ENCODE measurements at regions not wholly inside any gene's neighbourhood (a gene's known extent, or its start where the extent isn't known, plus 50 kb on each side); places are given as distances from the start of the nearest gene placed in this dataset.
"Not testable (repeated sequence)": the region's sequence is repeated elsewhere in the genome, so short reads cannot be mapped to it uniquely, and the experiment has no call there.

DNA sequence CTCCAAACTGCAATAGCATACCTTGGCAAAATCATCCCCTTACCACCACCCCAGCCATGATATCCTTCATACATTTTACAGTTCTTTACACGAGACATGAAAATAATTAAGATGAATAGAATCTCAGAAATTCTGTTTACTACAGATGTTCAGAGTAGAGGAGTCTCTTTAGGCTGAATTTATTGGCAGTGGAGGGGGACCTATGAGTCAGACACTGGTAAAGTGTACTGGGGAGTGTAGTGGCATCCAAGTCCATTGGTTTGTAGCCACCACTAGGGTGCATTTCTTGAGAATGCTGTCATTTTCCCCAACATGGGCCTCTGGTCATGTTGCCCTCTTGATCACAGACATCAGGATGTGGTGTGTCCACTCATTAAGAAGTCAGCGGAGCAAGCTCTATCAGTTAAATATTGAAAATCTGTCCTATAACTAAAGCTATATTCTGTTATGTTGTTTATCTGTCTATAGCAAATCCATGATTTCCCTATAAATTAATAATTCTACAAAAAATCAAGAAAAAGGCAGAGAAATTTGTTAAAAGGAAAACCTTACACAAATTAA lies 672.2 kb downstream of the PRIM2 start:
- DNase-seq: not testable (repeated sequence)

DNA sequence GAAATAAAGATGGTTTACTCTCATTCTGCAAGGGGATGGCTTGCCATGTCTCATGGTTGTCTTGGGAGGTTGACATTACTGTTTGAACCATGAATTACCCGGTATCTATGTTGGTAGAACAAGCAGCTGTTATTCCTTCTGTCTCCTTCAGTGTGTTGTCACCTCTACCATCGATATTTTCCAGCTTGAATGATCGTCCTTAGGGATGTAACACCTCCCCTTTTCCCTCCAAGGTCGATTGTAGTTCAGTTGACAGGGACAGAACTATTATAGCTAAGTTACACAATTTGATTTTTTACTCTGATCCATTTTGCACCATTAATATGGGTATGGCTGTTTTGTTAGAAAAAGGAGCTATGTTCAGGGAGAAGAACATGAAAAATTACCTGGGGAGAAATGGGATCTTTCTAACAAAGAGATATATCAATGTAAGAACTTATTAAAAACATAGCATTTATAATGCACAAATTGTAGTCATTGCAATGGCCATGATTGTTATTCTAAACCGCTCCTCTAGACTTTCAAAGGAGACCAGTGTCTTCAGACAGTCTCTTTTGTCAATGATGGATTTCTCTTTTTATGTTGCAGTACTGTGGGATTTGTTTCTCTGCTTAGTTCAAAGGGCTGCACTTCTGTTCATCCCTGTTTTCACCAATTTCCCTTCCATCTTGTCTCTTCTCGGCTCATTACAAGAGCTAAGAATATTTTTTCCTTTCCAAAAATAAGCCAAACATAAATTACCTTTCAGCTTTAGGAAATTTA lies 681.6 kb downstream of the PRIM2 start:
- not testable (repeated sequence) for DNase-seq

DNA sequence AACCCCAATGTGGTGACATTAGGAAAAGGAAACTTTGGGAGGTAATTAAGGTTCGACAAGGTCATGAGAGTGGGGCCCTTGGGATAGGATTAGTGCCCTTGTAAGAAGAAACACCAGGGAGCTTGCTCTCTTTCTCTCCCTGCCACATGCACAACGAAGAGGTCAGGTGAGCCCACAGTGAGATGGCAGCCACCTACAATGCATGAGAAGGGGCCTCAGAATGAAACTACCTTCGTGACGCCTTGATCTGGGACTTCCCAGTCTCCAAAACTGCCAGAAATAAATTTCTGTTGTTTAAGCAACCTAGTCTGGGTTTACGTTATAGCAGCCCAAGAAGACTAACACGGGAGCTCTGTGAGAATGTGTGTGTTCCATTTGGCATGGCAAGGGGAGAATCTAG lies 682.8 kb downstream of the PRIM2 start:
- DNase-seq: not testable (repeated sequence)

DNA sequence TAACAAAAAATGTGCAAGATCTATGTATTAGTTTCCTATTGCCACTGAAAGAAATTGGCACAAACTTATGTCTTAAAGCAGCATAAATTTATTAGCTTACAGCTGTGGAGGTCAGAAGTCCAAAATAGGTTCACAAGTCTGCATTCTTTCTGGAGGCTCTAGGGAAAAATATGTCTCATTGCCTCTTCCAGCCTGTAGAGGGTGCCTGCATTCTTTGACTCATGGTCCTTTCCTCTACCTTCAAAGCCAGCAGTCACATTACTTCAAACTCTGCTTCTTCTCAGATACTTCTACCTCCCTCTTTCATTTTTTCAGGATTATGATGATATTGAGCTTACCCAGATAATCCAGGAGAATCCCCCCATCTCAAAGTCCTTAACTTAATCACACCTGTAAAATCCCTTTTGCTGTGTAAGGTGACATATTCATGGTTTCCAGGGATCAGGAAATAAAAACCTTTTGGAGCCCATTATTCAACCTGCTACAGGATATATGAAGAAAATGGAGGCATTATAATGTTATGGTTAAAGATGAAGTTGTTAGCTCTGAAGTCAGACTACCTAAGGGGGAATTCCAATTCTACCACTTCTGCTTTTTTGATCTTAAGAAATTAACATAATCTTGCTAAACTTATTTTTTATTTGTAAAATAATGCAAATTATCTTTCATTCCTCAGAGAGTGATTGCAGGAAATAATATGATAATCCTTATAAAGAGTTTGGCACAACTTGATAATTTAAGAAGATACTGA lies 686.2 kb downstream of the PRIM2 start:
- peak in 1 of 3 donors; percentile 0 for DNase-seq

DNA sequence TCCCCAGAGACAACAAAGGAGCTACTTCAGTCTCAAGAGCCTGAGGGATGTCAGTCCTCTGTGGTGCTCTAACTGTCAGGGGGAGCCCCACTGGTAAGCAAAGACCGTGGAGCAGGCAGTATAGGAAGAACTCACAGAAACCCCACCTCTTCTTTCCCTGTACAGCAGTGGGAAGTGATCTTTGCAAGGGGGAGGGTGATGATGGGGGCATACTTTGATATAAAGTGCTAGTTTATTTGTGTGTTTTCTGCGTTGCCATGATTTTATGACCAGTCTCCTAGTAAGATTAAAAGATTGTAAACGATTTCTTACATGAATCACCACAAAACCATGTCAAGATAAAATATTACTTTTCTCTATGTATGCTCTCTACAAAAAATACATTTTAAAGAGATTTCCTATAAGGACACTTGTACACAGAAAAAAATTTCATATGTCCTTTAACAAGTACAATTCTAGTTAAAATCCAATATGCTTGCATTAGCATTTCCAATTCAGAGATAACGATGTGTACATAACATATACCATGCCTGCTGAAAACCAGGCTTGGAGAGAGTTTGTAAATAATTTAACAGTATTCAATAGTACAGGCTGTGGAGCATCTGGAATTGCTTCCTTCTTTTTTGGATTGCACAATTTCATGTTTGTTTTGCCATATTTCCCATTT lies 690.0 kb downstream of the PRIM2 start:
- DNase-seq: not testable (repeated sequence)

DNA sequence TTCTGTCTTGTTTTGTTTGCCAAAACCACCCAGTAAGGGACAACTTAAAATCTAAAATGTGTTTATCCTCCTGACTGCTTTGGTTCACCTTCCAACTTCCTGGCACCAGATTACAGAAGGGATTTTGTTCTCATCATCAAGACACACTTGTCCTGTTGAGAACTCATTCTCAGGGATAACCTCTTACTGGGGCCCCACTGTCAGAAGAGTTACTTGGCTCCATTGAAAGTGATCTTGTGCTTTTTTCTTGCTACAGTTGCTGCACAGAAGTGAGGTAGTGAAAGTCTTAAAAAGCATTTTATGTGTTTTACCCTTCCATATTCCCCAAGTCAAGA lies 690.5 kb downstream of the PRIM2 start:
- DNase-seq: not testable (repeated sequence)

DNA sequence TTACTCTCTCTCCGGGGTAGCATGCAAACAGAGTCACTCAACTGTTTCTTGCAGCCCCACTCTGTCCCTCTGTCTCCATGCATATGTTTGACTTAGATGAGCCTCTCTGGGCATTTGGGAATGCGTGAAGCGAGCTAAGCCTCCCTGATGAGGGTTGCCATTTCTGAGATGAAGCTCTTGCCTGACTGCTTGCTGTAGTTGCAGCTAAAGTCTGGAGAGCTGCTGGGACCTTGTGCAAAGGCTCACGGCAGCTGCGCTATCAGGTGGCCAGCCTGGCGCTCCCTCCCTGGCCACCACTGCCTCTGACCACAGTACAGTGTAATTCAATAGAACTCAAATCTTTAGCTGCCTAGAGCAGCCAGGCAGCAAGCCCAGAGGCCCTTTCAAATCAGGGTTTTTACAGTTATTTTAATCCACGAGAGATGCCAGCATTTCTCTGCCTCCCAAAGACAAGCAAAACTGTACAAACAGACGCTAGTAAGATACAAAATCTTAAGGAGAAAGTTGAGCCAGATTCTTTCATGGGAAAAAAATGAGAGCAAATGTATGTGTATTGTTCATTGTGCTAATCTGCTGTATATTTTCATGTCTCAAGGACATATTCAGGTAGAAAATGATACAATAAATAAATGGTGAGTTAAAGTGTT lies 694.6 kb downstream of the PRIM2 start:
- DNase-seq: not testable (repeated sequence)

DNA sequence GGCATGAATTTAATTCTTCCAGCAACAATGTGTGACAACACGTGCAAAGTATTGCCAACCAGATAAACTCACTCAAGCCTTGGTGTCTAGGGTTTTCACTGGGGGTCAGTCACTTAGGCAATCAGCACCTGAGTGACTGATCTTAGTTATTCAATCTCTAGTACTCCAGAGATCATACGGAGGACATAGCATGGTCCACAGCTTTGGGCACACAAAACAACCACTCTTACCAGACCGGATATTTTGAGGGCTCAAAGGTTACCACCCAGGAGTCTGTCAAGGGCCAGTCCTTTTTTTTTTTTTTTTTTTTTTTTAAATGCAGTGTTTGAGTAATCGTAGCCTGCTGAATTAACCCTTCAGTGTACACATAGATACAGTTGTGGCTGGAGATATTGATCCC lies 699.2 kb downstream of the PRIM2 start:
- not testable (repeated sequence) for DNase-seq

DNA sequence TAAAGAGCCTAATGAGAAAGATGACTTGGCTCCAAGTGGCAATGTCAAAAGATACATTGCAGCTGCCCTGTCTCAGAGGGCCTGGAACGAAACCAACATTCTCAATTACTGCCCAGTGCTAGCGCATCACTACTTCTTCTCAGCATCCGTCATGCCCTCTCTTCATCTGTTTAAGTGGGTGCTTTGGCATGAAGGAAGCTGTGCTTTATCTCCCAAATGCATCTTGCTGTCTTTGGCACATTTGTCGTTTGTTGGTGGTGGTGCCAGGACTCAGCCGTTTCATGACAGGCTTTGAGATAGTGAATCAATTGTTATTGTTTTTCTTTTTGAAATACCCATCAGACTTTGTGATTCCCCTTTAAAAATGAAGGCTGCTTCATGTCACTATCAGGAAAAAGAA lies 710.8 kb downstream of the PRIM2 start:
- DNase-seq: not testable (repeated sequence)

DNA sequence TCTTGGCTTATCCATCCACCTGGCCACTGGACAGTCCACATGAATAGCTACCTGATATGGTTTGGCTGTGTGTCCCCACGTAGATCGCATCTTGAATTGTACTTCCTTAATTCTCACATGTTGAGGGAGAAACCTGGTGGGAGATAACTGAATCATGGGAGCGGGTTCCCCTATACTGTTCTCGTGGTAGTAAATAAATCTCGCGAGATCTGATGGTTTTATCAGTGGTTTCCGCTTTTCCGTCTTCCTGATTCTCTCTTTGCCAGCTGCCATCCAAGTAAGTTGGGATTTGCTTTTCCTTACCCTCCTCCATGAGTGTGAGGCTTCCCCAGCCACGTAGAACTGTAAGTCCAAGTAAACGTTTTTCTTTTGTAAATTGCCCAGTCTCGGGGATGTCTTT lies 720.8 kb downstream of the PRIM2 start:
- not testable (repeated sequence) for DNase-seq

DNA sequence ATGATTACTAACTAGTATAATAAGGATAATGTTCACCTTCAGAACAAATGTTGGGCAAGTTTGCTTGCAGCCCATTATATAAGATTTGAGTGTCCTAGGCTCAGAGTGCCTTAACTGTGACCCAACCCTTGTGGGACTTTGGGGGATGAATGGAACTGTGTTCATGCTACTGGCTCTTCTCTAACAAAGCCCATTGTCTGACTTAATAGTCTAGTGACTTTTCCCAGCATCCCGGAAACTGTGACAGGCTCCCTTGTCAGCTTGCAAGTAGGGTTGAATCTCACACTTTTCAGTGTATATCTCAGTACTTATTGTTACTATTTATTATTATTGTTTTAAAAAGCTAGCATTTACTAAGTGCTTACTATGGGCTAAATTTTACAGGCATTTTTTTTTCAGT lies 729.2 kb downstream of the PRIM2 start:
- not testable (repeated sequence) for DNase-seq

DNA sequence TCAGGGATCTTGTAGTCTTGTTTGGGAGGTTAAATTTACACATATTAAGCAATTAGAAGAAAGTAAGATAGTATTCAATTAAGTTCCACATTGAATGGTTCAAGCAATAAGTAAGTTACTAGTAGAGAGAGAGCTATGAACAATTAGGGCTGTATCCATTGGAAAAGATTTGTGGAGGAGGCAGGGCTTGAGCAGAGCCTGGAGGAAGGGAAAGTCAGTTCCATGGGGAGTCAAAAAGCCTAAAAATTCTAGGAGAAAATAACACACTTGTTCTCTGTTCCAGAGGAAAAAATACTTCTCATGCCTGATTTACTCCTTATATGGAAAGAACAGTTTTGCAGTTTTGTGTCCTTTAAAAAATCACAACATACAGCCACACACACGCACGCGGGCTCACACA lies 730.0 kb downstream of the PRIM2 start:
- DNase-seq: not testable (repeated sequence)

DNA sequence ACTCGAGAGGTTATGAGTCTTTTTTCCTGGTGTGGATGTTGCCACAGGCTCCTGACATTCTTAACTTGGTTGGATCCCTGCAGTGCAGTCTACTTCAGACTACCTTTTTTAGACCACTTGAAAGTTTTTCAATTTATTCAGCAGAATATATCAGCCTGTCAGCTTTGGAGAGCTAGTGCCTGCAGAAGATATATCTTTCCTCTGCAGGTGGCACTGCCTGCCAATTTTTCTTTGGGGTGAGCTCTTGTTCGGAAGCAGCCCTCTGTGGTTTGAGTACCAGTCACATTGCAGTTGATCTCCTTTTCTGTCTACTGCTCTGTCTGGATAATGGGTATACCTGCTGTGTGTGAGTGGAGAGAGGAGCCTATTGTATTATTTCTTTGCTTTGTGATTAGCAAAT lies 730.4 kb downstream of the PRIM2 start:
- not testable (repeated sequence) for DNase-seq

DNA sequence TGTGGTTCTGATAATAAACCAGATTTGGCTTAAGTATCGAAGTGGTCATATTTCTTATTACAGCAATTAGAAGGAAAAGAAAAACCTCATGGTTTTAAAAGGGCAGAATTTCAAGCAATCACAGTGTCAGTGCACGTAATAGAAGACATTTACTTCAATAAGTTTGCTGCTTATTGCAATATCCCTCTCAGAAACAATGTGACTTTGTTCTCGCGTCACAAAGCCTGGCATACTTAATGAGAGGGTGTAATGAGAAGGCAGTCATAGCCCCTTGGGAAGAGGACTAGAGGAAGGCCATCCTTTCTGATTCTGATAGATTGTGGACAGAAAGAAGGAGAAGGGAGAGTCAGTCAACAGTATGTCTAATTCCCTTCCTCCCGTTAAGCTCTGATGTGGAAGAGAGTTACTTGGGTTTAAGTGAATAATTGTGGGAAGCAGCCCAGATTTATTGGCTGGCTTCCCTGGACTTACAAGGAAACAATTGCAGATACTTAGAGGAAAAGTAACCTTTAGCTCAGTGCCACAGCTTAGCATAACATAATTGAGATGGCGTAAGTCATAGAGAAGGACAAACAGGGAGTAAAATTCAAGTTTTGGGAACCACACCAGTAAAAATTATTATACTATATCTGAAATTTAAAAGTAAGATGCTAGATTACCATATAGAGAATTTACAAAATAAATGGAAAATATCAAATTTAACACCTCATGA lies 738.2 kb downstream of the PRIM2 start:
- DNase-seq: not testable (repeated sequence)

DNA sequence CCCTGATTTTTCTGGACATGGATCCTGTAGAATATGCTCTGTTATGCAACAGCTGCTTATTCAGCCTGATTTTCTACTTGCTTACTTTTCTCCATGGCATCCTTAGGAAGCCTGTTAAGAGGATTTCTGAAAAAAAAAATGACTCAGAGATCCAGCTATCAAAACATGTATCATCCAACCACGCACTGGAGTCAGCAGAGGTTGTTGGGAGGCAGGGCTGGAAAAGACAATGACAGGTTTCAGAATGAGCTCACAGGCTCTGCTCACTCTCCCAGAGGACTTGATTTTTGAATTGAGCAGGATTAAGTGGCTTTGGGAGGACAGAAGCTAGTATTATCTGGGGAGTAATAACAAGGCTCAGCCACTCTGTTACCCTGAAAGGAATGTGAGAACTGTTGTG lies 742.3 kb downstream of the PRIM2 start:
- DNase-seq: not testable (repeated sequence)

DNA sequence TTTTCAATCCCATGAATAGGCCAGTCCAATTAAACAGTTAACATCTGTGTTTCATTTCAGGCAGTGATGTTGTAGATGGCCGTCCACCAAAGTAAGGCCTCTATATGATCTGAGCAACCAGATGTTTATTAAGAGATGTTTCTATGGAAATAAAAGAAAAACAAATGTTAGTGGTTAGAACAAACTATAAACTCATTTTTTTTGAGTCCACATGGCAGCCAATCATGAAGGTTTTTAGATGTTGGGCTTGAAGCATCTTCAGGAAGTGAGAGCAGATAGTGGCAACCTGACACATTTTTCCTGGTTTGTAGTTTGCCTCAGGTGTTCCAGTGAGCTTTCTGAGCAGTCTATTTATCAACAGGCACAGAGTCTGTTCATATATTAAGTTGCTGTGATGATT lies 746.1 kb downstream of the PRIM2 start:
- DNase-seq: not testable (repeated sequence)

DNA sequence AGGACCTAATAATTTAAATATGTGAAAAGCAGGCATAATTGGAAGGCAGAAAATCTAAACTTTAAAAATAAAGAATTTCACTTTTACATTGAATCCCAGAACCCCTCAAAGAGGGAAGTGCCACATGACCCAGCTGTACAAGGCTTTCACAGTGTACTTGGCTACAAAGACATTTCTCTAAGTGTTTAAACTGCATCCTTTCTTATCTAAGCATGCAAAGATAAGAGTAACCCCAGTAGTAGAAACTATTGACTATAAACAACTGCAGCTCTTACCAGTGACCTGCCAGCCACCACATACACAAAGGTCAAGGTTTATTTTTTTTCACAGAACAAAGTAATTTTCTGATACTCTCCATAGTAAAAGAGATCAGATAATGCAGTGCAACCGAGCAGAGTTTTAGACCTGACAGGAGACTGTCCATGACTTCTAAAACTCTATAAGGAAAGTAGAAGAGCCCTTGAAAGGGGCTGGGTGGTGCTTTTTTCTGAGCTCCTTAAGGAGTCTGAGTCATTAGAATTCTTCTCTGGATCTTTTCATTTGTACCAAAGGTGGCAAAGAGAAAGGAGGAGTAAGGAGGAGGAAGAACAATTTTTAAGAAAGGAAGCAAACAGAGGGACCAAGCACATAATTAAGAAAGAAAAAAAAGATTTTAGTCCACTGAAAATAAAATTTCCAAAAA lies 750.6 kb downstream of the PRIM2 start:
- not testable (repeated sequence) for DNase-seq

DNA sequence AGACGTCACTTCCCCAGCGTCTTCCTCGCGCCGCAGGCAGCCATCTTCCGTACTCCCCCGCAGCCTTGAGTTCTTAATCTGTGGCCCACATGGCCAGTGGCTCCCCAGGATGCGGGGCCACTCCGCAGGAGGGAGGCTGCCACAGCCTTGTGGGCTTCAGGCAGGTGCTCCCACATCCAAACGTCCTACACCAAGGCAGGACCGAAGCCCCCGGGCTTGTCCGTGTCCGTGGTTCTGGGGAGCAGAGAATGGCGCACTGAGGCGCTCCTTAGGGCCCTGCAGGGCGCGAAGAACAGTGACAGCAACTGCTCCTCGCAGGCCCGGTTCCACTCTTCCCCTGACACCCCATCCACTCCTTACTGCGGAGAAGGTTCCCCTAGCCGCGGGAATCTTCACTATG lies 755.8 kb downstream of the PRIM2 start:
- no peak for DNase-seq

DNA sequence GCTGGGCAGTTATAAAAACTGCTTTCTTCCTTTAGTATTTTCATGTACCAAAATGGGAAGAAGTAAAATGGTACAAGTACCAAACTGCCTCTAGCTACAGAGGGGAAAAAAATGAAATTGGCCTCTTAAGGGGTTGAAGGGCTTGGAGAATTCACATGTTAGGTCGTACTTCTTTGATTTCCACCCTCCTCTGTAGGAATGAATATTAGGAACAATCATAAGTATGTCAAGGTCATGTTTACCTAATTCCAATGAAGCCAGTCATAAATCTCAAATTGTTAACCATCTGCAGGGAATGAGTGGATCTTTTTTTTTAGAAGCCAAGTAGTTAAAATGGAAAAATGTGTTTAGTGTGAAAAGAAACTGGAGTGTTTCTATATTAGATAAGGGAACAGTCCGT lies 772.6 kb downstream of the PRIM2 start:
- DNase-seq: not testable (repeated sequence)

DNA sequence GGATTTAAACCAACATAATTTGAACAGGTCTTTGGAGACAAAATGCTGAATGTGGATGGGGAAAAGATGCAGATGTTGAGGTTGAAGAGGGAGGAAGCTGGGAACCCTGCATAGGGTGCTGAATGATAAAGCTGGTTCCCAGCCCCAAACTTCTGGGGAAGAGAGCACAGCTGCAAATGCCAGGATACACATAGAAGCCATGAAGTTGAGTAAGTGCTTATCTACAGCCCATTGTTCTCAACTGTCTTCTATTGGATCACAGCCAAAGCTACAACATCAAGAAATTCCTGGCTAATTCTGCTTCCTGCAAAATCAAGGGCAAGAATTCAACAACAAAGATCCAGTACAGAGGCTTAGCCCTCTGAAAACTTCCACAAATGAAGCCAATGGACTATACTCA lies 779.8 kb downstream of the PRIM2 start:
- not testable (repeated sequence) for DNase-seq

DNA sequence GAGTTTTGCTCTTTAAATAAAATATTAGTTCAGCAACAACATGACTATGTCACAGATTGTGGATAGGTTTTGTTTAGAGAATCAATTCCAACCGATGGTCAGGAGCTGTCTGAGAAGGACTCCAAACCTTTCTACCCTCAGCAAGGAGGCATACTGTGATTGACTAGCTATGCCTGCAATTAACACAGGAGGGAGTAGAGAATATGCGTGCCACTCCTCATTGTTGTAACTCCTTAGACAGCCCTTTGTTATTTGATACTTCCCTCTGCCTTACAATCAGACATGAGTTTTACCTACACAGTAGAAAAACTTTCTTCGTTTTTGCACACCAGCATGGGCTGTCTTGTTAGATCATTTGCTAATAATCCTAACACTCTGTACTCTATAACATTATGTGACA lies 796.5 kb downstream of the PRIM2 start:
- DNase-seq: no peak

DNA sequence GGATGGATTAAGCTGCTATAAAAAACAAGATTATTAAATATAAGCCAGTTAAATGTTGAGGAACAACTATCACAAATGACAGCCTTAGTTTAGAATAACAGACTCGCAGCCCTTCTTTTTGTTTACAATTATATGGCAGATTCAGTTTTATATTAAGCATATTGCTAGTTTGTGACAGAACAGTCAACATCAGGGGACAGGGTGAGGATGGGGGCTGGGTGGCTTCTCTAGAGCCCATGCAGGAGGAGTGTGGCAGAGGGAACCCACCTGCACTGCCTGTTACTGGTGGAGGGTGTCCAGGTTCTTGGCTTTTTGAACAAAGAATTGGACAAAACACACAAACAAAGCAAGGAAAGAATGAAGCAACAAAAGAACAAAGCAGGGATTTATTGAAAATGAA lies 799.7 kb downstream of the PRIM2 start:
- DNase-seq: not testable (repeated sequence)

All from suppressor macrophage treated with lipopolysaccharide for 1 hour (primary cell).